Urinary bladder (tissue), 3 donors: ENCODE measurements at regions not wholly inside any gene's neighbourhood (a gene's known extent, or its start where the extent isn't known, plus 50 kb on each side); places are given as distances from the start of the nearest gene placed in this dataset.

Source experiments
- DNase-seq: peaks from one replicate; pipeline ENCODE4 v3.0.0-alpha.2; 2015; ENCODE audit errors: extremely low spot score
- H3K27ac ChIP-seq: one replicate; pipeline ENCODE4 v1.5.1; 2013; ENCODE audit warnings: low read depth, mild to moderate bottlenecking, moderate library complexity
- H3K36me3 ChIP-seq: one replicate; pipeline ENCODE4 v1.6.1; 2013; ENCODE audit warnings: mild to moderate bottlenecking, moderate library complexity; ENCODE audit not compliant: insufficient read depth
- H3K4me1 ChIP-seq: one replicate; pipeline ENCODE4 v1.6.1; 2013; ENCODE audit warnings: mild to moderate bottlenecking, moderate library complexity; ENCODE audit not compliant: insufficient read depth
- H3K4me3 ChIP-seq: one replicate; pipeline ENCODE4 v1.5.1; 2013; ENCODE audit warnings: low read depth, low read length
- WGBS: extraction: QIAGEN DNeasy Blood & Tissue Kit; methylation state at CpG from one replicate; pipeline ENCODE4 v1.1.7; 2013; 5-methylcytosine and 5-hydroxymethylcytosine counted together
- donor health status: healthy with polysubstance abuse.
- donor health status: healthy.

DNA sequence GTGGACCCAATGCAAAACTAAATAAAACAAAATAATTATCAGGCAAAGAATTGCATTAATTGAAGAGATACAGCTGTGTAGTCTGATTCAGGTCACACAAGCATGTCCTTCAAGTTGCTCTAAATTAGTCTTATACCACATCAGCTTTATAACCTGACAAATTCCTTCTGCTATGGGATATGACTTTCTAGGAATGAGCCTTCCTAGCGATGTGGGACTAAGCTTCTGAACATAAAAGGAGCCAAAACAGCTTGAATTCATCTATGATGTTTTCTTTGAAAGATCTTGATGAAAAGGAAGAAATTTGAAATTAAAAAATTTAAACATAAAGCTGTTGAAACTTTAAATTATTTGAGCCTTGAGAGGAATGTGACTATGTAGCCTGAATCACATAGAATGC is 1409.1 kb downstream of the CDH11 start:
- DNase-seq, result no peak
- H3K27ac ChIP-seq, result no peak overlapping the region
- H3K4me1 ChIP-seq, result no peaks in the 10 kb centered on the region
- 80% methylated on average over 1 of the region's 1 CpG for WGBS
- no peak overlapping the region for H3K4me3 ChIP-seq
- H3K36me3 ChIP-seq, result no peaks in the 10 kb centered on the region

DNA sequence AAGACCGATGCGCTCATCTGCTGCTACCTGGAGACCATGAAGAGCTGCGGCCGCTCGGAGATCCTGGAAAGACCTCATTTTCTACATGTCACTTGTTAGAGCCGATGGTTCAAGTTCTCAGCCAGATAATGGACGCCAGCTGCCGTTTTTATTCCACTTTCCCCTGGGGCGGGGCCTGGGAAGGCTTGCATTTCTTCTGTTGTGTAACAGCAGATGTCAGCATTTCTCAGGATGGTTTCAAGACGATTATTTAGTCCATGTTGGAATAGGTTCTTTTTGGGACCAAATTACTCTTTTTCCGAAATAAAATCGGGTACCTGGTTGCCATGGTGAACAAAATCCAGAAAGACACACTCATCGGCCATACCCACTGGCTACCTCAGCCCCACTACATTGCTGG is 1418.3 kb downstream of the CDH11 start:
- no peaks in the 10 kb centered on the region for H3K4me1 ChIP-seq
- no peak overlapping the region for H3K4me3 ChIP-seq
- H3K27ac ChIP-seq, result no peak overlapping the region
- no peaks in the 10 kb centered on the region for H3K36me3 ChIP-seq
- no peak for DNase-seq
- WGBS, result 94% methylated on average over 13 of the region's 13 CpGs

GRCh38 chr16:63702981-63703590 is 1418.8 kb downstream of the CDH11 start:
- DNase-seq, result no peak
- 74% methylated on average over 11 of the region's 11 CpGs for WGBS
- Histone ChIP-seq H3K4me1 (no peaks in the 10 kb centered on the region), H3K27ac (no peak overlapping the region), H3K4me3 (no peak overlapping the region), H3K36me3 (no peaks in the 10 kb centered on the region)

DNA sequence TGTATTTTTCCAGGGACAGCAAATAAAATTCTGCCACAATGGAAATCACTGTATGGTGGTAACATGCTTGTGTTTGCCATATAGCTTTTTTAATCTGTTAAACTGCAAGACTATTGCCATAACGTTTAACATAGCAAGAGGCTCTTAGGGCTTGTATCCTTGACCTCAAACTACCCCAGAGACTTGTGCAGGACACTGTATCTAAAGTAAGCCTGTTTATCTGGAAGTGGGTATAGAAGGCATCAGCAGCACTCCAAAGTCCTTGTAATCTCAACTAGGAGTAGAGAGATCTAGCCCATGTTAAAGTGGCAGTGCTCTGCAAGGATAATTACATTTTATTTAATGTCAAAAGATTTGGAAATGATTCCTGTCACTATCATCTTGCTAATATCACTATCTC is 1424.1 kb downstream of the CDH11 start:
- H3K36me3 ChIP-seq, result no peaks in the 10 kb centered on the region
- H3K4me1 ChIP-seq, result no peaks in the 10 kb centered on the region
- DNase-seq, result no peak
- 49% methylated on average over 1 of the region's 1 CpG for WGBS
- H3K27ac ChIP-seq, result no peak overlapping the region
- no peak overlapping the region for H3K4me3 ChIP-seq

DNA sequence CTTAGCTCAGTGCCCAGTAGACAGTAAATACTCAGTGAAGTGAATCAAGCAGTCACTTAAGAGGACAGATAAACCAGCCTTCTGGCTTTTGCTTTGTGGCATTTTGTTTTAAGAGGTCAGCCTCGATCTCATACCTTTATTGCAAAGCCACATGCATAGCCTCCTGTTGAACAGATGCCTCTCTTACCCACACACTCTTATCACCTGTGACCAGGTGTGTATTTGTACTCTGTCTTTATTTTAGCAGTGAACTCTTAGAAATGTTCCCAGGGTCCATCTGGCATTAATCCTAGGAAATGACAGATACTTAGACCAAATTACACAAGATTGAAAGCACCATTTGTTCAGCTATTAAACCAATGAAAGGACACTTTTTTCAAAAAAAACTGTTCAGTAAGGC is 1426.5 kb downstream of the CDH11 start:
- Histone ChIP-seq H3K27ac (no peak overlapping the region), H3K4me1 (no peaks in the 10 kb centered on the region), H3K4me3 (no peak overlapping the region), H3K36me3 (no peaks in the 10 kb centered on the region)
- WGBS, result 40% methylated on average over 1 of the region's 1 CpG
- DNase-seq, result no peak

GRCh38 chr16:63690961-63691360 is 1430.9 kb downstream of the CDH11 start:
- no peaks in the 10 kb centered on the region for H3K36me3 ChIP-seq
- WGBS, result 67% methylated on average over 7 of the region's 7 CpGs
- DNase-seq, result no peak

GRCh38 chr16:63690267-63690666 is 1431.6 kb downstream of the CDH11 start:
- H3K4me1 ChIP-seq, result no peaks in the 10 kb centered on the region
- no peak overlapping the region for H3K27ac ChIP-seq
- H3K4me3 ChIP-seq, result no peak overlapping the region
- DNase-seq, result no peak
- WGBS, result 69% methylated on average over 7 of the region's 7 CpGs
- no peaks in the 10 kb centered on the region for H3K36me3 ChIP-seq

More at GRCh38 chr16:63690961-63691360, 1430.9 kb downstream of the CDH11 start:
- Histone ChIP-seq H3K27ac (no peak overlapping the region), H3K4me3 (no peak overlapping the region), H3K4me1 (no peaks in the 10 kb centered on the region)

DNA sequence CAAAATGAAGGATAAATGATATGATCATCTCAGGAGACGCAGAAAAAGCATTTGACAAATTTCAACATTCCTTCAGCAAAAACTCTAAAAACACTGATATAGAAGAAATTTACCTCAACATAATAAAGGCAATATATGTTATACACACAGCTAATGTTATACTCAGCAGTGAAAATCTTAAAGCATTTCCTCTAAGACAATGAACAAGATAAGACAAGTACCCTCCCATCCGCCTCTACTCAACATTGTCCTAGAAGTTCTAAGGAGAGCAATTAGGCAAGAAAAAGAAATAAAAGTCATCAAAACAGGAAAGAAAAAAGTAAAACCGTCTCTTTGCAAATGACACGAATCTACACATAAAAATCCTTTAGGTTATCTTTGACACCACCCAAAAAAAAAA is 1432.8 kb downstream of the CDH11 start:
- Histone ChIP-seq H3K4me3 (no peak overlapping the region), H3K4me1 (no peaks in the 10 kb centered on the region), H3K27ac (no peak overlapping the region), H3K36me3 (no peaks in the 10 kb centered on the region)
- DNase-seq, result no peak
- 91% methylated on average over 4 of the region's 4 CpGs for WGBS

DNA sequence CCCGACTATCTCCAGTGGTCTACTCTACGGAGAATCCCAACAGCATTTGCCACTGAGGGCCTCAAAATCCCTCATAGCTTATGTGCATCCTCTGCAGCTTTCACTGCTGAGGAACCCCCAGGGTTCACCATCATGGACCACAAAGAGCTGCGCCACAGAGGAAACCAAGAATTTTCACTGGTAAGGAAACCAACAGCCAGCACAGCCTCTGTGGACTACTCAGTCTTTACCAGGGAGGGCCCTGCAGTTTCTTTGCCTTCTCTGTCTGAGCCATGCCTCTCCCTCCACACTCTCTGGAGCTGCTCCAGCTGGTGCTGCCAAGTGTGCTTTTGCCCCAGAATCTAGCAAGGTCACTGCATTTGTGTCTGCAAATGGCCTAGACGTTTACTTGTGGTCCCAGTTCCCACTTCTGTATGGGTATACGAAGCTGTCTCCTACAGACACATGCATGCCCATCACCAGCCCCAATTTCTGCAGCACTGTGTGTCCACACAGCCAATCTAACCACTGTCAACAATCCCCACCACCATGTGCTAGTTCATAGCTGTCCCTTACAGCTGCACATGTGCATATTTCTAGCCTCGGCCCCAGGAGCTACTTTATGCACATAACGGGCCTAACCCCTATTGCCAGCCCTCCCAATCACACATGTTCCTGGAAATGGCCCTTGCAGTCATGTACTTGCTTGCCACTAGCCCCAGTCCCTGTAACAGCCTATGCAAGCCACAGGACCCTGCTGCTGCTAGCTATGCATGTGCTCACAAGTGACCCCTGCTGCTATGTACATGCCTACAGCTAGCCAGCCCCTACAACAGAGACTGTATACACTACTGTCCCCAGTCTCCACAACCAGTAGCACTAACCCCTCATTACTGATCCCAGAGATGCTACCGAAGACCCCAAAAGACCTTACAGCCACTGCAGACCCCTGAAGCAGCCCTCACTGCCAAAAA is 1437.4 kb downstream of the CDH11 start:
- H3K4me1 ChIP-seq, result no peaks in the 10 kb centered on the region
- no peak overlapping the region for H3K4me3 ChIP-seq
- no peaks in the 10 kb centered on the region for H3K36me3 ChIP-seq
- H3K27ac ChIP-seq, result no peak overlapping the region
- 78% methylated on average over 8 of the region's 8 CpGs for WGBS
- DNase-seq, result no peak

- Histone ChIP-seq H3K4me3 (no peak overlapping the region), H3K4me1 (no peaks in the 10 kb centered on the region), H3K27ac (no peak overlapping the region), H3K36me3 (no peaks in the 10 kb centered on the region)
- no peak for DNase-seq
- WGBS, result 80% methylated on average over 3 of the region's 3 CpGs
Measured at GRCh38 chr16:63682844-63683243, 1439.0 kb downstream of the CDH11 start.

DNA sequence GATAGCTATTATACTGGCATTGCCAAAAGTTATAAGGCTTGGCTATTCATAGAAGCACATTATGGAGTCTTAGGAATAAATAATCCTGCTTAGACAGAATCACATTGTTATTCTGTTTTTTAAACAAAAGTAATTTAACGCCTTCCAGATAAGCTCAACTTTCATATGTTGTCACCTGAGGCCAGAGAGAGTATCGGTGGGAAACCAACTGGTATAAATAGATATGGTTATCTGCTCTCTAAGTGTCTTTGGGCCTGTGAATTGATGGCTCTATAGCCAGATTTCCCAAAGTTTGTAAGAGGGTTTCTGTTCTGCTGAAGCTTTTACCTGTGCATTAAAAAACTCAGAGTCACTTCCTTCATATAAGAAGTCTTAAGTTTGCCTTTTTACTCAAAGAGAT is 1449.4 kb downstream of the CDH11 start:
- H3K4me3 ChIP-seq, result no peak overlapping the region
- DNase-seq, result no peak
- H3K4me1 ChIP-seq, result no peaks in the 10 kb centered on the region
- WGBS, result 61% methylated on average over 2 of the region's 2 CpGs
- H3K36me3 ChIP-seq, result no peaks in the 10 kb centered on the region
- no peak overlapping the region for H3K27ac ChIP-seq

- Histone ChIP-seq H3K4me3 (no peak overlapping the region), H3K4me1 (no peaks in the 10 kb centered on the region), H3K36me3 (no peaks in the 10 kb centered on the region), H3K27ac (no peak overlapping the region)
- 95% methylated on average over 1 of the region's 1 CpG for WGBS
- no peak for DNase-seq
Measured at GRCh38 chr16:63663155-63663554, 1458.7 kb downstream of the CDH11 start.

DNA sequence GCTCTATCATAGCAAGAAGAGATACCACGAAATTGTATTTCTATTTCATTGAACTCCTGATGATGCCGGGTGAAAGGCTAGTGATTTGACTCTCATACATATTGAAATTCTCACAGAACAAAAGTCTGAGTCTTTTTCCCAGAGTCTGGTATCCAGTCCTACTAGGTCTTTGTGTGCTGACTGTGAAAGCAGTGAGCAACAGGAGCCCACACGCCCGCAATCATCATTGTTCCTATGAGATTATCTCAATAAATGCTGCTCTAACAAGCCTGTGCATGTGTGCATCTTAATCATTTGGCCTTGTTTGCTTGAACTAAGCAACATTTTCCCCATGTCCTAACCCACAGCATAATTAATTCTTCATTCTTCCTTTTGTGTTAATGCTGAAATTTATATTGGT is 1466.0 kb downstream of the CDH11 start:
- no peaks in the 10 kb centered on the region for H3K36me3 ChIP-seq
- DNase-seq, result no peak
- WGBS, result 73% methylated on average over 4 of the region's 4 CpGs
- H3K4me1 ChIP-seq, result no peaks in the 10 kb centered on the region
- H3K27ac ChIP-seq, result no peak overlapping the region
- H3K4me3 ChIP-seq, result no peak overlapping the region
